ENCODE measurements at regions not wholly inside any gene's neighbourhood (a gene's known extent, or its start where the extent isn't known, plus 50 kb on each side); places are given as distances from the start of the nearest gene placed in this dataset.
"Not testable (repeated sequence)": the region's sequence is repeated elsewhere in the genome, so short reads cannot be mapped to it uniquely, and the experiment has no call there.

- H3K4me1 ChIP-seq, result peaks cover 0 to 3% of the 10 kb centered on the region in 2 donors
- TF ChIP-seq POLR2A (IDR thresholded peaks at IDR 0.05) (no peak), CTCF (IDR thresholded peaks at IDR 0.05 in 4 of 5, conservative IDR thresholded peaks at IDR 0.05 in 1 of 5) (no peak)
- ATAC-seq, result no peak
These were observed 85.1 kb upstream of the LCORL start for GRCh38 chr4:18106620-18107019.

GRCh38 chr4:18105030-18106011 is 83.8 kb upstream of the LCORL start:
- Histone ChIP-seq H3K4me1 (peaks cover 0 to 3% of the 10 kb centered on the region in 2 donors), H3K27ac (no peak overlapping the region), H3K27me3 (no peaks in the 10 kb centered on the region), H3K36me3 (no peaks in the 10 kb centered on the region), H3K9me3 (no peaks in the 10 kb centered on the region), H3K4me3 (no peak overlapping the region)
- intact Hi-C loops (cut with DNase I; ENCODE audit: low total_unique reads), result no loop called here
- ATAC-seq (no peak), DNase-seq (no peak)
- in situ Hi-C loops (cut with MboI; ENCODE audit: low sequenced_read_pairs in 4 of 4), result no loop called here
- no peak for TF ChIP-seq CTCF (IDR thresholded peaks at IDR 0.05 in 4 of 5, conservative IDR thresholded peaks at IDR 0.05 in 1 of 5)
- no peak for TF ChIP-seq POLR2A (IDR thresholded peaks at IDR 0.05)

More at GRCh38 chr4:18106620-18107019, 85.1 kb upstream of the LCORL start:
- Histone ChIP-seq H3K36me3 (no peaks in the 10 kb centered on the region), H3K27ac (no peak overlapping the region), H3K4me3 (no peak overlapping the region), H3K27me3 (peaks cover 0 to 5% (median 3%) of the 10 kb centered on the region in 3 donors), H3K9me3 (no peaks in the 10 kb centered on the region)
- DNase-seq, result no peak
- intact Hi-C loops (cut with DNase I; ENCODE audit: low total_unique reads) (no loop called here), in situ Hi-C loops (cut with MboI; ENCODE audit: low sequenced_read_pairs in 4 of 4) (no loop called here)

GRCh38 chr4:18103876-18104605 is 82.5 kb upstream of the LCORL start:
- H3K36me3 ChIP-seq, result no peaks in the 10 kb centered on the region
- H3K4me3 ChIP-seq, result no peak overlapping the region
- ATAC-seq (no peak), DNase-seq (no peak)
- in situ Hi-C loops (cut with MboI; ENCODE audit: low sequenced_read_pairs in 4 of 4) (no loop called here), intact Hi-C loops (cut with DNase I; ENCODE audit: low total_unique reads) (no loop called here)
- H3K27ac ChIP-seq, result no peak overlapping the region
- TF ChIP-seq POLR2A (IDR thresholded peaks at IDR 0.05) (no peak), CTCF (IDR thresholded peaks at IDR 0.05 in 4 of 5, conservative IDR thresholded peaks at IDR 0.05 in 1 of 5) (no peak)
- H3K27me3 ChIP-seq, result no peaks in the 10 kb centered on the region
- no peaks in the 10 kb centered on the region for H3K9me3 ChIP-seq
- peaks cover 0 to 2% of the 10 kb centered on the region in 2 donors for H3K4me1 ChIP-seq

- intact Hi-C loops (cut with DNase I; ENCODE audit: low total_unique reads) (no loop called here), in situ Hi-C loops (cut with MboI; ENCODE audit: low sequenced_read_pairs in 4 of 4) (no loop called here)
- ATAC-seq (no peak), DNase-seq (no peak)
- Histone ChIP-seq H3K4me1 (no peaks in the 10 kb centered on the region), H3K27me3 (no peaks in the 10 kb centered on the region), H3K4me3 (no peak overlapping the region), H3K36me3 (no peaks in the 10 kb centered on the region), H3K9me3 (no peaks in the 10 kb centered on the region), H3K27ac (no peak overlapping the region)
- TF ChIP-seq CTCF (IDR thresholded peaks at IDR 0.05 in 4 of 5, conservative IDR thresholded peaks at IDR 0.05 in 1 of 5), result no peak
- TF ChIP-seq POLR2A (IDR thresholded peaks at IDR 0.05), result no peak
These were observed 79.1 kb upstream of the LCORL start for GRCh38 chr4:18100657-18101056.

GRCh38 chr4:18090447-18090846 is 68.9 kb upstream of the LCORL start:
- H3K27ac ChIP-seq; H3K9me3 ChIP-seq; H3K36me3 ChIP-seq; in situ Hi-C loops (cut with MboI; ENCODE audit: low sequenced_read_pairs in 4 of 4); ATAC-seq; H3K27me3 ChIP-seq; DNase-seq; intact Hi-C loops (cut with DNase I; ENCODE audit: low total_unique reads); H3K4me1 ChIP-seq; H3K4me3 ChIP-seq: not testable (repeated sequence)

Data from gastrocnemius medialis (tissue), 4 donors.